RKO (cell line): ENCODE measurements at regions not wholly inside any gene's neighbourhood (a gene's known extent, or its start where the extent isn't known, plus 50 kb on each side); places are given as distances from the start of the nearest gene placed in this dataset.

Source experiments
- DNase-seq: peaks from one replicate; pipeline ENCODE4 v3.0.0-alpha.2; 2016; ENCODE audit warnings: low spot score

GRCh38 chr7:116420003-116420402, 79.5 kb upstream of the CAV2 start:
- no peak for DNase-seq

GRCh38 chr7:116421298-116421697, 78.2 kb upstream of the CAV2 start:
- DNase-seq = no peak

GRCh38 chr7:116422683-116423082, 76.9 kb upstream of the CAV2 start:
- DNase-seq = no peak

GRCh38 chr7:116423499-116423898, 76.0 kb upstream of the CAV2 start:
- no peak for DNase-seq

- no peak for DNase-seq
Observed at GRCh38 chr7:116425647-116426209, 73.8 kb upstream of the CAV2 start.

GRCh38 chr7:116426428-116427156, 72.9 kb upstream of the CAV2 start:
- DNase-seq = peak; percentile 75

GRCh38 chr7:116429986-116430619, 69.4 kb upstream of the CAV2 start:
- DNase-seq = no peak

- peak; percentile 25 for DNase-seq
Observed at GRCh38 chr7:116431787-116432526, 67.6 kb upstream of the CAV2 start.

GRCh38 chr7:116432527-116432916, 67.0 kb upstream of the CAV2 start:
- DNase-seq = peak; percentile 39

GRCh38 chr7:116433246-116433645, 66.3 kb upstream of the CAV2 start:
- DNase-seq = no peak

- peak; percentile 58 for DNase-seq
Observed at GRCh38 chr7:116434820-116435341, 64.7 kb upstream of the CAV2 start.

- no peak for DNase-seq
Observed at GRCh38 chr7:116436305-116436826, 63.2 kb upstream of the CAV2 start.

GRCh38 chr7:116438267-116438666, 61.3 kb upstream of the CAV2 start:
- DNase-seq = peak; percentile 42

- no peak for DNase-seq
Observed at GRCh38 chr7:116439005-116439404, 60.5 kb upstream of the CAV2 start.

GRCh38 chr7:116439841-116440549, 59.5 kb upstream of the CAV2 start:
- no peak for DNase-seq

GRCh38 chr7:116441534-116441933, 58.0 kb upstream of the CAV2 start:
- DNase-seq = no peak

GRCh38 chr7:116443101-116443523, 56.4 kb upstream of the CAV2 start:
- DNase-seq = peak; percentile 98

GRCh38 chr7:116443646-116444045, 55.9 kb upstream of the CAV2 start:
- DNase-seq = no peak

- no peak for DNase-seq
Observed at GRCh38 chr7:116445447-116446211, 53.9 kb upstream of the CAV2 start.

- no peak for DNase-seq
Observed at GRCh38 chr7:116446212-116446855, 53.2 kb upstream of the CAV2 start.
